PC-9 (cell line): ENCODE measurements at regions not wholly inside any gene's neighbourhood (a gene's known extent, or its start where the extent isn't known, plus 50 kb on each side); places are given as distances from the start of the nearest gene placed in this dataset.

Source experiments
- EZH2 ChIP-seq: fragments of 200-600 bp; sonication (generic); IDR thresholded peaks from 2 replicates; pipeline ENCODE4 v1.8.0; 2017; ENCODE audit warnings: antibody characterized with exemption, low read depth
- TF ChIP-seq, protein P1 (sequence below): fragments of 200-600 bp; sonication (generic); conservative IDR thresholded peaks from 2 replicates; pipeline ENCODE4 v1.6.1; 2017; ENCODE audit warnings: mixed run types, antibody characterized with exemption, mild to moderate bottlenecking, moderate library complexity

DNA sequence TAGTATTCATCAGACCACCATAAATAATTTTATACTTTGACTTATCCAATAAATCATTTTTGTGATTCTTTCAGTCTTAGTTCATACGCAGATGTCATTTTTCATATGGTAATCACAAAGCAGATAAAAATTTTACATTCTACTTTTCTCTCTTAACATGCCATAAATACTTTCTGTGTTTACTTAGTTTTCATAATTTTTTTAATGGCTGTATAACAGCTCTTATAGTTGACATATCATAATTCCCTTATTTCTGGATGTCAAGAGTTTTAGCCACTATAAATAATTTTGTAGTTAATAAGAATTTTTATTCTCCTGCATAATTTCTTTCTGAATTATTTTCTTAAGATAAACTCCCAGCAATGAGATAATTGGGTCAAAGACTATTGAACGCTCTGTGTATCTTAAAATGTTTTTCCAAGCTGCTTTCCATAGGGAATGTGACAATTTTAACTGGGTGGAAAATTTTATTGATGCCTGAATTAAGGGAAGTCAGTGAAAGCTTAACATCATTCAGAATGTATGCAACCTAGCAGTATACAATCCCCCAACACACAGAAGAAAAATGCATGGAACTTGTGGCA is 702.7 kb downstream of the EPM2A start:
- TF ChIP-seq, protein P1, sequence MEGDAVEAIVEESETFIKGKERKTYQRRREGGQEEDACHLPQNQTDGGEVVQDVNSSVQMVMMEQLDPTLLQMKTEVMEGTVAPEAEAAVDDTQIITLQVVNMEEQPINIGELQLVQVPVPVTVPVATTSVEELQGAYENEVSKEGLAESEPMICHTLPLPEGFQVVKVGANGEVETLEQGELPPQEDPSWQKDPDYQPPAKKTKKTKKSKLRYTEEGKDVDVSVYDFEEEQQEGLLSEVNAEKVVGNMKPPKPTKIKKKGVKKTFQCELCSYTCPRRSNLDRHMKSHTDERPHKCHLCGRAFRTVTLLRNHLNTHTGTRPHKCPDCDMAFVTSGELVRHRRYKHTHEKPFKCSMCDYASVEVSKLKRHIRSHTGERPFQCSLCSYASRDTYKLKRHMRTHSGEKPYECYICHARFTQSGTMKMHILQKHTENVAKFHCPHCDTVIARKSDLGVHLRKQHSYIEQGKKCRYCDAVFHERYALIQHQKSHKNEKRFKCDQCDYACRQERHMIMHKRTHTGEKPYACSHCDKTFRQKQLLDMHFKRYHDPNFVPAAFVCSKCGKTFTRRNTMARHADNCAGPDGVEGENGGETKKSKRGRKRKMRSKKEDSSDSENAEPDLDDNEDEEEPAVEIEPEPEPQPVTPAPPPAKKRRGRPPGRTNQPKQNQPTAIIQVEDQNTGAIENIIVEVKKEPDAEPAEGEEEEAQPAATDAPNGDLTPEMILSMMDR: no peak
- no peak for TF ChIP-seq EZH2
